ENCODE measurements at regions not wholly inside any gene's neighbourhood (a gene's known extent, or its start where the extent isn't known, plus 50 kb on each side); places are given as distances from the start of the nearest gene placed in this dataset.

- Histone ChIP-seq H3K27me3 (no peaks in the 10 kb centered on the region), H3K4me3 (no peak overlapping the region), H3K4me1 (peaks cover 15% of the 10 kb centered on the region), H3K4me2 (no peak overlapping the region), H2AFZ (replicated peaks) (no peak overlapping the region), H4K20me1 (ENCODE audit: low read depth) (no peaks in the 10 kb centered on the region), H3K9ac (no peak overlapping the region), H3K27ac (no peak overlapping the region), H3F3A (ENCODE audit: low read depth) (no peaks in the 10 kb centered on the region), H3K36me3 (no peaks in the 10 kb centered on the region), H3K79me2 (ENCODE audit: low read depth) (no peaks in the 10 kb centered on the region), H3K9me3 (ENCODE audit: low read depth) (no peaks in the 10 kb centered on the region)
- H3K36me3 Mint-ChIP-seq = no peaks in the 10 kb centered on the region
- DNase-seq (ENCODE audit: low spot score) = no peak
- peaks cover 5% of the 10 kb centered on the region for H3K27me3 Mint-ChIP-seq (ENCODE audit: insufficient read depth, low read depth)
- H3K27ac Mint-ChIP-seq = no peak overlapping the region
- no peaks in the 10 kb centered on the region for H3K9me3 Mint-ChIP-seq
- TF ChIP-seq CTCF (IDR thresholded peaks at IDR 0.05) = no peak
- no peak for TF ChIP-seq EZH2 (IDR thresholded peaks at IDR 0.05)
- TF ChIP-seq EZH2phosphoT487 (IDR thresholded peaks at IDR 0.05) = no peak
- no peak overlapping the region for H3K4me3 Mint-ChIP-seq
- H3K4me1 Mint-ChIP-seq = peaks cover 21% of the 10 kb centered on the region
Observed at GRCh38 chr10:123500110-123500509, 166.0 kb upstream of the GPR26 start.

GRCh38 chr10:123501148-123501547 lies 165.0 kb upstream of the GPR26 start:
- no peak overlapping the region for H2AFZ ChIP-seq (replicated peaks)
- H3K4me3 Mint-ChIP-seq = no peak overlapping the region
- no peaks in the 10 kb centered on the region for H3K36me3 Mint-ChIP-seq
- TF ChIP-seq EZH2 (IDR thresholded peaks at IDR 0.05) = no peak
- no peaks in the 10 kb centered on the region for H3K9me3 ChIP-seq (ENCODE audit: low read depth)
- peaks cover 5% of the 10 kb centered on the region for H3K27me3 Mint-ChIP-seq (ENCODE audit: insufficient read depth, low read depth)
- no peaks in the 10 kb centered on the region for H3K27me3 ChIP-seq
- H3K9ac ChIP-seq = no peak overlapping the region
- DNase-seq (ENCODE audit: low spot score) = no peak
- H3K79me2 ChIP-seq (ENCODE audit: low read depth) = no peaks in the 10 kb centered on the region
- H3K36me3 ChIP-seq = no peaks in the 10 kb centered on the region
- no peak overlapping the region for H3K4me2 ChIP-seq
- no peak overlapping the region for H3K27ac Mint-ChIP-seq
- no peaks in the 10 kb centered on the region for H4K20me1 ChIP-seq (ENCODE audit: low read depth)
- no peaks in the 10 kb centered on the region for H3K9me3 Mint-ChIP-seq
- H3K4me3 ChIP-seq = no peak overlapping the region
- no peaks in the 10 kb centered on the region for H3F3A ChIP-seq (ENCODE audit: low read depth)
- H3K4me1 Mint-ChIP-seq = peaks cover 13% of the 10 kb centered on the region
- no peak overlapping the region for H3K27ac ChIP-seq
- peaks cover 15% of the 10 kb centered on the region for H3K4me1 ChIP-seq

GRCh38 chr10:123502983-123503382 lies 163.2 kb upstream of the GPR26 start:
- no peaks in the 10 kb centered on the region for H3F3A ChIP-seq (ENCODE audit: low read depth)
- H3K79me2 ChIP-seq (ENCODE audit: low read depth) = no peaks in the 10 kb centered on the region
- no peaks in the 10 kb centered on the region for H3K36me3 Mint-ChIP-seq
- H3K27me3 Mint-ChIP-seq (ENCODE audit: insufficient read depth, low read depth) = peaks cover 3% of the 10 kb centered on the region
- H3K4me3 ChIP-seq = no peak overlapping the region
- H4K20me1 ChIP-seq (ENCODE audit: low read depth) = no peaks in the 10 kb centered on the region
- no peaks in the 10 kb centered on the region for H3K9me3 Mint-ChIP-seq
- H3K4me1 ChIP-seq = no peaks in the 10 kb centered on the region
- no peak overlapping the region for H3K4me2 ChIP-seq
- no peaks in the 10 kb centered on the region for H3K9me3 ChIP-seq (ENCODE audit: low read depth)
- no peak overlapping the region for H3K4me3 Mint-ChIP-seq
- TF ChIP-seq EZH2 (IDR thresholded peaks at IDR 0.05) = no peak
- TF ChIP-seq CTCF (IDR thresholded peaks at IDR 0.05) = peak; percentile 53
- TF ChIP-seq EZH2phosphoT487 (IDR thresholded peaks at IDR 0.05) = no peak
- no peaks in the 10 kb centered on the region for H3K36me3 ChIP-seq
- H3K4me1 Mint-ChIP-seq = no peaks in the 10 kb centered on the region
- DNase-seq (ENCODE audit: low spot score) = no peak
- no peaks in the 10 kb centered on the region for H3K27me3 ChIP-seq
- H3K27ac ChIP-seq = no peak overlapping the region
- H2AFZ ChIP-seq (replicated peaks) = no peak overlapping the region
- no peak overlapping the region for H3K9ac ChIP-seq
- H3K27ac Mint-ChIP-seq = no peak overlapping the region

GRCh38 chr10:123506455-123506854 lies 159.7 kb upstream of the GPR26 start:
- no peaks in the 10 kb centered on the region for H4K20me1 ChIP-seq (ENCODE audit: low read depth)
- DNase-seq (ENCODE audit: low spot score) = no peak
- H3K79me2 ChIP-seq (ENCODE audit: low read depth) = no peaks in the 10 kb centered on the region
- H3K27ac ChIP-seq = no peak overlapping the region
- peaks cover 3% of the 10 kb centered on the region for H3K4me1 ChIP-seq
- H3K4me3 ChIP-seq = no peak overlapping the region
- no peak overlapping the region for H3K9ac ChIP-seq
- H3K36me3 ChIP-seq = no peaks in the 10 kb centered on the region
- TF ChIP-seq EZH2phosphoT487 (IDR thresholded peaks at IDR 0.05) = no peak
- no peak for TF ChIP-seq EZH2 (IDR thresholded peaks at IDR 0.05)
- TF ChIP-seq CTCF (IDR thresholded peaks at IDR 0.05) = no peak
- Mint-ChIP-seq H3K36me3 (no peaks in the 10 kb centered on the region), H3K9me3 (no peaks in the 10 kb centered on the region), H3K27ac (no peak overlapping the region), H3K4me1 (peaks cover 2% of the 10 kb centered on the region), H3K4me3 (no peak overlapping the region), H3K27me3 (ENCODE audit: insufficient read depth, low read depth) (peaks cover 5% of the 10 kb centered on the region)
- H3K4me2 ChIP-seq = no peak overlapping the region
- H3K9me3 ChIP-seq (ENCODE audit: low read depth) = no peaks in the 10 kb centered on the region
- H3F3A ChIP-seq (ENCODE audit: low read depth) = no peaks in the 10 kb centered on the region
- H2AFZ ChIP-seq (replicated peaks) = no peak overlapping the region
- no peaks in the 10 kb centered on the region for H3K27me3 ChIP-seq

Measured in neural progenitor cell (in vitro differentiated cells).